GM04504 (cell line): ENCODE measurements at regions not wholly inside any gene's neighbourhood (a gene's known extent, or its start where the extent isn't known, plus 50 kb on each side); places are given as distances from the start of the nearest gene placed in this dataset.

Source experiments
- DNase-seq: peaks from one replicate; pipeline ENCODE4 v3.0.0-alpha.2; 2012; ENCODE audit warnings: low read depth

DNA sequence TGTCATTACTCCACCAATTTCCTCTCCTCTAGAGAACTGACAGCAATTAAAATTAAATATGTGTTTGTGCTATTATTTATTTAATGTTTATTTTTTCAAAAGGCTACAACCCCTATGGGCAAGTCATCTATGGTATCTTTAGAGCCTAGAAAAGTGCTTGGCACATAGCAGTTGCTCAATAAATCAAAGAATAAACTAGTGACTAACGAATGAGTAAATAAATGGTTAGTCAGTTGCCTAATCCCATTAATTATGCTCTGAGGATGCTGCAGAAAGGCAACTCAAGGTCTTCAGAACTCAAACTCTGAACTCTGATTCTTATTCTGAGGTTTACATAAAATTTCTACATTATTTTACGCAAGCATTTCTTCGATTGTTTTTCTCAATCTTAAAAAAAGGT lies 193.0 kb upstream of the TSHZ2 start:
- DNase-seq = no peak

DNA sequence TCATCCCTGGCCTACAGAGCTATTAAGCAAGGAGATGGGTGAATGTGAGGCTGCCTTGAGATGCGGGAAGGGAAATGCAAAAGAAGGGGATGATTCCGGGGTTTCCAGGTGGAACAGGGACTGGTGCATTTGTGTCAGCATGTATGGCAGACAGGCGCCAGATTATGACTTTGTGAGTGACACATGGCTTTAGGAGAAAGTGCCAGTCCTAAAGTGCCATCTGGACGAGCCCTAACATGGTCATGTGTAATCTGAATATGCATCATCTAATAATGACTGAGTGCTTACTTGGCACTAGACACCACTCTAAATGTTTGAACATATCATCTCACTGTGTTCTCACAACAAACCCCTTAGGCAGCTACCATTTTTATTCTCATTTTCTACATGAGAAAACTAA lies 195.0 kb upstream of the TSHZ2 start:
- no peak for DNase-seq

DNA sequence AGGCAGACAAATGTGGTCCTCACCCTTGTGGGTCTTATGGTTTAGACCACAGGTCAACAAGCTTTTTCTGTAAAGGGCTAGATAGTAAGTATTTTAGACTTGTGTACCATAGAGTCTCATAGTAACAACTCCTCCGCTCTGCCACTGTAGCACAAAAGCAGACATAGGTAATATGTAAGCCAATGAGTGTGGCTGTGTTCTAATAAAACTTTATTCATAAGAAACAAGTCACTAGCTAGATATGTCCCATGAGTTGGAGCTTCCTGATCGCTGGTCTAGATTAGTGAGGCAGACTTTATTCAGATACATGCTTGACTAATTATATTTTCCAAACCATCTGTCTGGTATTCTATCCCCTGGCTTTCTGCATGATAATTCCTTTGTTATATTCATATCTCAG lies 196.4 kb upstream of the TSHZ2 start:
- DNase-seq = no peak

DNA sequence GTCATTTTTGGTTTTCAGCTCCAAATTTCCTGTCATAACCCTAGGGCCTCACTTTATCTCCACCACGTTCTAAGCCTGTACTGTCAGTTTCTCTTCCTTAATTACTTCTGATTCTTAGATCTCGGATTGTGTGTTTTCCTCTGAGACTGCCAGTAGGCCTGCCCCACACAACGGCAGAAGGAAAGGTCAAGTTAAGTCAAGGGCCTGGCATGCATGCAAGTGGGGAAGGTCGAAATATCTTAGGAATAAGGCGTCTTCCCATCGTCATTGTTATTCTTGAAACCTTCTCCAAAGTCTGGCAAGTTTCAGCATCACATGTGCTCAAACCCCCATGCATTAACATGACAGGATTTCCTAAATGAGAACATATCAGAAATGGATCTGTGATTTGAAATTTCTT lies 203.5 kb upstream of the TSHZ2 start:
- no peak for DNase-seq

DNA sequence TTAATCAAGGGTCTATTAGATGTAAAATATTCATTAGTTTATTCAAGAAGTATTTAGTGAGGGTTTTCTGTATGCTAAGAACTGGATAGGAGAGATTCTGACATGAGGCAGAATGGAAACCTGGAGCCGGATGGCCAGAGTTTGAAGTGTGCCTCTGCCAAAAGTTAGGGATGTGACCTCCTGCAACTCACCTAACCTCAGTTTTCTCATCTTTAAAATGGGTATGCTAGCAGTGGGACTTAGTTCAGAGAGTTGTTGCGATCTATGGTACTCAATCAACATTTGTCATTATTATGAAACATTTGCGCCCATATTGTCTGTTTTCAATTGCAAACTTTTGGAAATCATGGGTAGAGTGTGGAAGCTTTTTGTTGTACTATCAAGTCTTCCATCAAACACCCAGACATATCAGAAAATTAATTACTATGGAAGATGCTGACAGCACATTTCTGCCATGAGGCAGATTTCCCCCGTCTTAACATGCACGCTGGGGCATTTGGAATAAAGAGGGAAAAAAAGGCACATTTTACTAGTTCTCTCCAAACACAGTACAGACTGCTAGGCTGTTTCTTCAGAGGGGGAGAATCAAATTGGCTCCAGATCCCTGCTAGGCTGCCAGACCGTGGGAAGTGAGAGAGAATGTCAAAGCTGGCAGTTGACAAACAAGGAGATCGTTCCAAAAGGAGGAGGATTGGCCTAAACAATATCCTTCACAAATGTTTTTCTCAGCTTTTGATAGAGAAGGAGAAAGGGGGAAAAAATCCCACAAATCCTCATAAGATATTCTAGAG lies 205.3 kb upstream of the TSHZ2 start:
- DNase-seq = no peak

DNA sequence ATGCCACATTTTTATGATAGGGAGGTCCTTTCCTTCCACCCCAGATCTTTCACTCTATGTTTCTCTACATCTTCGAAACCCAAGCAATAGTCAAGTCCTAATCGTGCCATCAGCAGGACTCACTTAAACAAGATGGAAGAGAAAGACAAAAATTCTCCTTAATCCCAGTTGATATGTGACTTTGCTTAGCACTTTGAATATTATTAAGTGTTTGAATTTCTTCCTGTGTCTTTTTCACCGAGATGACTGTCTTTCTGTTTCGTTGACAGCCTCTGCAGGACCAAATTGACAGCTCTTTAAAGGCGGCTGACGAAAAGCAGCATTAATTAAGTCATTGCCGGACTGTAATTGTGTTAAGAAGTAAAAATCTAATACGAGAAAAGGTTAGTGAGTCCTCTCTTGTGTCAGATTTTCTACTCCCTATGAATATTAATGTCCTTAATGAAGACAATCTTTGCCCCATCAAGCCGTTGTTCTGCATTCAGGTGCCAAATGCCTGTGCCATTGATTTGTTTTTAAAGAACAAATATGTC lies 208.8 kb upstream of the TSHZ2 start:
- DNase-seq = no peak

DNA sequence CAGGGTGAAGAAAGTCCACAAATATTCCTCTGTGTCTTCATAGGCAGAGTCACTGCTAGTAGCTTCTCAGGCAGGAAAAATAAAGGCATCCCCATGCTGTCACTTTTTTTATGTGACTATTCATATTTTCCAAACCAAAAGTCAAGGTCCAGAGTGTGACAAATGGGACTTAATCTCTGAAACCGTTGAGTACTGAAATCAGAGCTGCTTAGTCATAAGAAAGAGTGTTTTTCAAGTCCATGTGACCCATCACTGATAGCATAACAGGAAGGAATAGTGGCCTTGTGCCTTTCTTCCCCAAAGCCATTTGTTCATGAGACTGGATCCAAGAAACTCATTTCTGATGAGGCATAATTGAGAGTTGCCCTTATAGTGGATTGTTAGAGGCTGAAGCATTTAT lies 210.3 kb upstream of the TSHZ2 start:
- no peak for DNase-seq

DNA sequence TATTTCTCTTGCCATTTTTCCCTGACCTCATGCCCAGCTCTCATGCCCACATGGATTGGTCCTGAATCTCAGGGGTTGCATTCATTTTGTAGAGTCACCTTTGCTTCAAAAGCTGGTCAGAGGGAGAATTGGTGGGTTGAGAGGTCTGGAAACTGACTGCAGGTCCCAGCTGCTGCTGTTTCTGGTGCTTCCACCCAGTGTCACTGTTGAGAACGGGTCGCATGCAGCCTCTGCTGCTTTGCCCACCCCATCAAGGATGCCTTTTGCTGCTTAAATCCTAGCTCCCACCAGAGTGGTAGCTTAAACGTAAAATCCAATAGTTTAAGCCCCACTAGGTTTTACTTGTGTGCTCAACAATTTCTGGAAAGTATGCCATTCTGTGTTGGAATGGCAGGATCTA lies 211.4 kb upstream of the TSHZ2 start:
- DNase-seq = no peak

DNA sequence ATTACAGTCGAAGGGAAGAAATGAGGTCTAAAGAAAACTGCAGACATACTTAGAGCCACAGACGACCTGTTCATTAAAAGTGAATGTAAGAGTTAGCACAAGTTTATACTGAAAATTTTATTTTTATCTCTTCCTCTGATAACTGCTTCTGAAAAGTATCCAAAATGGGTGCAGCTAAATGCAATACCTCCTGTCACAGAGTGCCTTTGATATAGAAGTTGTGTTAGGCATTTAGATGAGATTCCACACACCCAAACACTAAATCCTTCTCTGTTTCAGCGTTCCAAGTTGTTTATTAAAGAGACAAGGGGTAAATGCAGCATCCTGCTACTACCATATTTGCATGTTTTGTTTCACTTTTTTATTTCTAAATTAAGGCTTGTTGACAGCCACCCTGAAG lies 214.7 kb upstream of the TSHZ2 start:
- DNase-seq = no peak

DNA sequence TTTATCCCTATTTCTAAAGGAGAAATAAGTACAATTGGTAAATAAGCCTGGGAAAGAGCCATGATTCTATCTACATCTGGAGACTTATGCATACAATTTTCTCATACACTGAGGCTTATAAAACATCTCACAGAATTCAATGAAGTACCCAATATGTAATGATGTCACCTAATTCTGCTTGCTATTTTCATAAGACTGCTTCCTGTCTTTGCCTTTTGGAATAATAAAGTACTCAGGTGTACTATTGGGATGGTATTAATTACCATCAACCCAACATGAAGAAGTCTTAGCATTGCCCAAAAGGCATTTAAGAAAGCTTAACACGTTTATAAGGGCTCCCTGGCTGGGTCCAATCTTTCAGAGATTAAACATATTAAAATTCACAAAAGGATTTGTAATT lies 216.4 kb upstream of the TSHZ2 start:
- no peak for DNase-seq

DNA sequence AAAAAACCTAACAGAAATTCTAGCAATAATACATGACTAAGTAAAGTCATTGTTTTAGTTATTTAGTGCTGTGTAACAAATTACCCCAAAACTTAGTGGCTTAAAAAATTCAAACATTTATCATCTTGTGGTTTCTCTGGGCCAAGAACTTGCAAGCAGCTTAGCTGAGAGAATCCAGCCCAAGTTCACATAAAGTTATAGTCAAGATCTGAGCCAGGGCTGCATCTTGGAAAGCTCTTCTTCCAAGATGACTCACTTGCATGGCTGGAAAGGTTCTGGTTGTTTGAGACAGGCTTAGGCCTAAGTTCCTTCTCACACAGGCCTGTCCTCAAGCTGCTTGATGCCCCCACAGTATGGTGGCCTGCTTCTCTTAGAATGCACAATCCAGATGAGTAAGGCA lies 217.8 kb upstream of the TSHZ2 start:
- DNase-seq = no peak

DNA sequence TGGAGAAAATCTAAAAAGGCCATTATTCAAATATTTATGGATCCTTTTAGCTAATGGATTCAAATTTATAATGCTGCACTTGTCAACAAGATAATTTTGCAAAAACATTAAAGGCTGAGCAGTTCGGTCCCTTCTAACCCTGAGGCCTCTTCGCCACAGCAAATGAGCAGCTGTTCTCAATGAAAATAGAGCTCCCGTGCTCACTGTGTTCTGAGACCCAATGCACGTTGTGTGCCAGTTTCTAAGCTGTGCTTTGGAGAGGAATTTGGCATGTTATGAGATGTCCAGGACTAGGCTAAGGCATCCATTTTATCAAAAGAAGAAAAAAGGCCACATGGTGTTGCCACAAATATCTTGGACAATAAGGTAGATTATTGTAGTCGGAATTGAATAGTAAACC lies 220.1 kb upstream of the TSHZ2 start:
- DNase-seq = no peak

DNA sequence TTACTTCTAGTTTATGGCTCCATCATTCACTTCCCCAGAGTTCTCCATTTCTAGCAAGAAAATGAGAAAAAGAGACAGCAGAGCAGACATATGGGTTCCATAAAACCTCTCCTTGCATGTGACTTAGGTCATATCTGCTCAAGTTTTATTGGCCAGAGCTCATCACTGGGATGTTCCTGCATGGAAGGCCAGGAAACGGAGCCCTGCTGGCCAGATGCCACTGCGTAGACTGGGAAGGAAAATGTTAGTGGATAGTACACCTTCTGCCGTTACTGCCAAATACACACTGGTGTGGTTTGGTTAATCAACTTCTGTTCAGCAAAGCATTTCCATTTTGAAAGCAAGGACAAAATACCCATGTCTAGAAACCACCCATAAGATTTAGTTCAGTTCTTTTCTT lies 220.6 kb upstream of the TSHZ2 start:
- DNase-seq = no peak

DNA sequence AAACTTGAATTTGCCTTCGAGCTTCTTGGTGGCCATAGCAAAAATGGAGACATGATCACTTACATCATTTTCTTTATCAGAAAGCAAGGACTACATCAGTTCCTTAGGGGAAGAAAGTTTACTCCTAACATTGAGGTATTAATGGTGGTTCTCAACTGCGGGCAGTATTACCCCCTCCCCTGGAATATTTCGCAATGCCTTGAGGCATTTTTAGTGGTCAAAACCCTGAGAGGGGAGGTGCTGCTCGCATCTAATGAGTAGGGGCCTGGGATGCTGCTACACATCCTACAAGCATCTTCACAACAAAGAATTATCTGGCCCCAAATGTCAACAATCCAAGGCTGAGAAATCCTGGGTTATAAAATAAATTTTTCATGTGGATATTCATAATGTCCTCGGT lies 222.2 kb upstream of the TSHZ2 start:
- DNase-seq = no peak

DNA sequence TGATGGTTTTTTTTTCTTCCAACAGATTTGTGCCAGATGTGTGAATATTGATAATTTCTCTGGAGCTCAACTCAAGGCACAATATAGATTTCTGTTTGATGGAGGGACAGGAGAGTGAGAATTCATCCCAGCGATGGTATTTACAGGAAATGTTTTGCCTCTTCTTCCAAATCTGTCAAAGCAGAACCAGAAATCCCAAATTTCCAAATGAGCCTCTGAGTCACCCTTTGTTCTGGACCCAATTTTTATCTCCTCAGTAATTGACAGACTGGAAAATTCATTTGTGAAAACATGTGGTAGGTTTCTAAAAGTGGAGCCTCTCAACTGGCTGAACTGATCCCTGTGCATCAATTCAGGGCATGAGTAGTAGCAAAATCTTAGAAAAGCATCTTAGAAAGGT lies 223.2 kb upstream of the TSHZ2 start:
- DNase-seq = no peak

DNA sequence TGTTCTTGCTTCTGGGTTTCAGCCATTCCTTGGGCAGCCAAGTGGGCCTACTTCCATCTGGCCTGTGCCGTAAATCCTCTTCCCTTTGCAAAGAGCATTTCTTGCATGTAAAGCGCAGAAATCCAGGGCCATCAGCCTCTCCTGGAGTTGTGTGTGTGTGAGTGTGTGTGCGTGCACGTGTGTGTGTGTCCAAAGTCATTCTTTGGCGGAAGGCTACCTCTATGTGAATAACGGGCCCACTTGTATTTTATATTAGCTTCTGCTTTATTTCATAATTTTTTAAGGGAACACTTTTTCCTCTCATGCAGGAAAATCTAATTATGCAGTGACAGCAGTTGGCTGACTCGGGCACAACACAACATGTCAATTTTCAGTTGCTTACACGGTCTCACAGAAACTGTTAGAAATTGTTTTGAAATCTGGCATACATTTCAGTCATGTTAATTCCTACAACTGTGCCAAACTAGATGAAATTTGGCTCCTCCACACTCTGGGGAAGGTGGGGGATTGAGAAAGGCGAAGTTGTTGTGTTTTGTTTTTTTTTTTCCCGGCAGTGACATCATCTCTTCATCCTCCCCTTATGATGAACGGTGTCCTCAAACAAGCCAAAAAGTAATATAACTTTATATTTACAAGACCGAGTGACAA lies 223.7 kb upstream of the TSHZ2 start:
- no peak for DNase-seq

DNA sequence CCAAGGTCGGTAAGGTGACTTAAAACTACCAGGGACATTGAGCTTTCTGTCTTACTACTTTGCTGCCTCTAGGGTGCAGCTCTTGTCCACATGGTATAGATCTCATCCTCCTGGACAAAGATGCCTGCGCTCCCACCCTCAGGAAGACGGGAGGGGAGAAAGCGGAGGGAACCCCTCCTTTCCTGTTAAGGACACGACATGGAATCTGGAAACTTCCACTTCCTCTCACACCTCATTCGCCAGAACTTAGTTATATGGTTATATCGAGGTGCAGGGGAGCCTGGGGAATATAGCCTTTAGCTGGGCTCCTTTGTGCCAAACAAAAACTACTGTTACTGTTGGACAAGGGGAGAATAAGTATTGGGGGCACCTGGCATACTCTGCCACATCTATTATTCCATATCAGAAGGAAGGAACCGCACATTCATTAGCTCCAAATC lies 224.3 kb upstream of the TSHZ2 start:
- no peak for DNase-seq

DNA sequence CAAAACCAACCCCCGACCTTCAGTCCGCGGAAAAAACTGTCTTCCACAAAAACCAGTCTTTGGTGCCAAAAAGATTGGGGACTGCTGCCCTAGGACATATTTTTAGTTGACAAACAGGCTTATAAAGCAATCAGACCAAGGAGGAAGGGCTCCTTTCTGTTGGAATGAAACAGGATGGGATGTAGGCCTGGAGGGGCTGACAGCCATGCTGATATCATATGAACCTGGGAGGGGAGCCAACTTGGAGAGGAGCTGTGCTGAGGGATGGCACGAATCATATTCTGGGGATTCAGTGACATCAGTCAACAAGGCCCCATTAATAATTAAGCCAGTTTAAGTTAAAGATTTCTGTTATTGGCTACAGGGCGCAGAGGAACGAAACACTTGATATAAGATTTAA lies 225.4 kb upstream of the TSHZ2 start:
- DNase-seq = no peak

DNA sequence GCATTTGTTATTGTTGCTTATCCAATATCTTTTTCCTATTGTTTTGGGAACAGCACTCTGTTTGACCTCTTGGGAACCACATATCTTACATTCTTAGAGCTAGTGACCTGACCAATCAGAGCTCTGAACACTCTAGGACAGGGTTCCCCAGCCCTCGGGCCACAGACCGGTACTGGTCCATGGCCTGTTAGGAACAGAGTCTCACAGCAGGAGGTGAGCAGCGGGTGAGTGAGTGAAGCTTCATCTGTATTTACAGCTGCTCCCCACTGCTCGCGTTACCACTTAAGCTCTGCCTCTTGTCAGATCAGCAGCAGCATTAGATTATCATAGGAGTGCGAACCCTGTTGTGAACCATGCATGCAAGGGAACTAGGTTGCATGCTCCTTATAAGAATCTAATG lies 226.0 kb upstream of the TSHZ2 start:
- no peak for DNase-seq

DNA sequence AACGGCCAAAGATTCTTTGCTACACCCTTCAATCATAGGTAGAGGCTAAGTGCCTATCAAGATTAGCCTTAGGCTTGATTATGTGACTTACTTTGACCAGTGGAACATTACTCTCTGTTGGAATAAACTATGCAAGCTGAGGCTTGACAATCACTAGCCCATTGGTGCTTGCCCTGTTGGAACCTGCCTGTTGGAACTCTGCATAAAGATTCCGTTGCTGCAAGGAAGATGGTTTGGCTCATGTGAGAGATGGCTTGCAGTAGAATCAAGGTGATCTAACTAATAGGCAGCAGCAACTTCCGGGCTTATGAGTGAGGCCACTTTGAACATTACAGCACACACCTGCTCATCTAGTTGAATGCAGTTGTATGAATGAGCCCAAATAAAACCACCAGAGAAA lies 227.7 kb upstream of the TSHZ2 start:
- DNase-seq = no peak

DNA sequence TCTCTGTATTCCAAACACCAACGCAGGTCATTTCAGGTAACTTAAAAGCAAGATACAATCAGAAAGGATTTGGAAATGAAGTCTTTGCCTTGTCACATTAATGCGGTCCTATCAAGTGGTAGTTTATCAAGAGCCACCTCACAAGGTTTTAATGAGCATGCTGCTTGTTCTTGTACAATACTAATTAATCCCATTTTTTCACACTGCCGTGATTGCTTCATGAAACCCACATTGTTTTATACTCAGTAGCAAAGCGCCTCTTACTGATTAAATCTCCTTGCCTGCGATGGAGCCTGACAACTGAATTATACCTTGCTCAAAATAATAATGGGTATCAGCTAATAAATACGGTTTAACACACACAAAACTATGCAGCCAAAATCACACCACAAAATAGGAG lies 234.1 kb upstream of the TSHZ2 start:
- no peak for DNase-seq

DNA sequence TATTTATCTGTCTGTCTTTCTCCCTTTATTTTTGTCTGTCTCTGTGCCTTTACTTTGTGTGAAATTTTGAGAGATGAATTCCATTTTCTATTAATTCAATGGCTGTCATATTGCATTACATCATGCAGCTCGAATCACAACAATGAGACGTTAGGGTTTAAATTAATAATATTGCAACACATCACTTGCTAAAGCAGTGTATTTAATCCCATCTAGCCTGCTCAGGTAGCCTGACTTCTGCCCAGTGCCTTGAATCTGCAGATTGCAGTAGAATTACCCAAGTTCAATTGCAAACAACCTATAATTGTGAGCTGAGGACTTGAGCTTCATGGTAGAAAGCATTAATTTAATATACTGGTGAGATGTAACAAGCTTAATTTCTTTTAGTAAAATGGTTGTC lies 235.7 kb upstream of the TSHZ2 start:
- no peak for DNase-seq

DNA sequence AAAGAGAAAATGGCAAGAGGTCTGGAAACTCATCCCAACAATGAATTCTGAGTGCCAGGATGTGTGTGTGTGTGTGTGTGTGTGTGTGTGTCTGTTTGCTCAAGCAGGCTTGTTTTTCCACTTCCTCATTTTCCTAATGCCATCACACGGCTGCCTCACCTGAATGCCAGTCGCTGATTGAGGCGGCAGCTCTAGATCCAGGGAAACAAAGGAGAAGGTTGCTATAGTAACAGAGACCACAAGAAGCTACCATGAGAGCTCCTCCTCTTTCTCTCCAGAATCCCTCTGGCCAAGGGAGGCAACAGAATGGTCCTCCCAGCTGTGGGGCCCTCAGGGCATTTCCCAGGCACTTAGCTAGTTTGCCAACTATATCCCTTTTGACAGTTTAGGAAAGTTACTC lies 241.1 kb upstream of the TSHZ2 start:
- no peak for DNase-seq
